ENCODE measurements at regions not wholly inside any gene's neighbourhood (a gene's known extent, or its start where the extent isn't known, plus 50 kb on each side); places are given as distances from the start of the nearest gene placed in this dataset.

- no peaks in the 10 kb centered on the region for H3K27me3 Mint-ChIP-seq
- H3K4me3 Mint-ChIP-seq: no peak overlapping the region
- H3K4me1 Mint-ChIP-seq: no peaks in the 10 kb centered on the region
- ATAC-seq (no peak), DNase-seq (no peak)
- H3K27ac Mint-ChIP-seq: no peak overlapping the region
- no peaks in the 10 kb centered on the region for H3K36me3 Mint-ChIP-seq (ENCODE audit: low read depth)
- H3K9me3 Mint-ChIP-seq: peaks cover 2% of the 10 kb centered on the region
Measured at GRCh38 chr5:3778945-3779344, 183.3 kb downstream of the IRX1 start.

GRCh38 chr5:3780278-3780677 is 184.6 kb downstream of the IRX1 start:
- Mint-ChIP-seq H3K4me3 (no peak overlapping the region), H3K27me3 (no peaks in the 10 kb centered on the region), H3K4me1 (no peaks in the 10 kb centered on the region), H3K27ac (no peak overlapping the region), H3K36me3 (ENCODE audit: low read depth) (no peaks in the 10 kb centered on the region), H3K9me3 (peaks cover 4% of the 10 kb centered on the region)
- no peak for DNase-seq
- ATAC-seq: no peak

- DNase-seq: no peak
- H3K27ac Mint-ChIP-seq: no peak overlapping the region
- no peaks in the 10 kb centered on the region for H3K27me3 Mint-ChIP-seq
- no peaks in the 10 kb centered on the region for H3K36me3 Mint-ChIP-seq (ENCODE audit: low read depth)
- peaks cover 4% of the 10 kb centered on the region for H3K9me3 Mint-ChIP-seq
- H3K4me1 Mint-ChIP-seq: no peaks in the 10 kb centered on the region
- ATAC-seq: no peak
- H3K4me3 Mint-ChIP-seq: no peak overlapping the region
Measured at GRCh38 chr5:3780907-3781306, 185.3 kb downstream of the IRX1 start.

- H3K27ac Mint-ChIP-seq: no peak overlapping the region
- DNase-seq (no peak), ATAC-seq (no peak)
- no peak overlapping the region for H3K4me3 Mint-ChIP-seq
- H3K4me1 Mint-ChIP-seq: no peaks in the 10 kb centered on the region
- peaks cover 2% of the 10 kb centered on the region for H3K27me3 Mint-ChIP-seq
- no peaks in the 10 kb centered on the region for H3K36me3 Mint-ChIP-seq (ENCODE audit: low read depth)
- peaks cover 4% of the 10 kb centered on the region for H3K9me3 Mint-ChIP-seq
Measured at GRCh38 chr5:3784854-3785253, 189.2 kb downstream of the IRX1 start.

GRCh38 chr5:3786165-3786564 is 190.5 kb downstream of the IRX1 start:
- ATAC-seq (no peak), DNase-seq (no peak)
- no peak overlapping the region for H3K27ac Mint-ChIP-seq
- no peaks in the 10 kb centered on the region for H3K4me1 Mint-ChIP-seq
- no peaks in the 10 kb centered on the region for H3K36me3 Mint-ChIP-seq (ENCODE audit: low read depth)
- peaks cover 4% of the 10 kb centered on the region for H3K27me3 Mint-ChIP-seq
- H3K9me3 Mint-ChIP-seq: peaks cover 4% of the 10 kb centered on the region
- H3K4me3 Mint-ChIP-seq: no peak overlapping the region

- peaks cover 4% of the 10 kb centered on the region for H3K27me3 Mint-ChIP-seq
- H3K4me3 Mint-ChIP-seq: no peak overlapping the region
- no peak overlapping the region for H3K27ac Mint-ChIP-seq
- H3K9me3 Mint-ChIP-seq: peaks cover 4% of the 10 kb centered on the region
- H3K4me1 Mint-ChIP-seq: no peaks in the 10 kb centered on the region
- H3K36me3 Mint-ChIP-seq (ENCODE audit: low read depth): no peaks in the 10 kb centered on the region
- ATAC-seq (no peak), DNase-seq (no peak)
Measured at GRCh38 chr5:3786891-3787430, 191.3 kb downstream of the IRX1 start.

DNA sequence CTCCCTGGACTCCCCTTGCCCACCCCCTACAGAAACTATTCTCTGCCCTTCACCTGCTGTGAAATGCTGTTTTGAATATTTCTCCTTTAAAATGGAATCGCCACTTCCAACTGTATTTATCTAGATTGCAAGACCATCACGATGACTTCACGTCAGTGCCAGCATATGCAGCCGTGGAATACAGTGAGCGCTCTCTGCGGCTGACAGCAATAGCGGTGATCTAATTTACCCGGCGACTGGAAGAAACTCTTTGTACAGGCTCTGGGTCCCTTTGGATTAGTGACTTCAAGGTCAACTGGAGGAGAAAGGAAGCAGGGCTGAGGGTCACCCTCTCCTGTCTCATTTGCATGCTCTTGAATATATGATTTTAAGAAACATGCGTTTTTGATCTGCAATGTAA is 192.0 kb downstream of the IRX1 start:
- Mint-ChIP-seq H3K27ac (no peak overlapping the region), H3K9me3 (peaks cover 4% of the 10 kb centered on the region), H3K4me3 (no peak overlapping the region), H3K4me1 (no peaks in the 10 kb centered on the region), H3K27me3 (peaks cover 4% of the 10 kb centered on the region), H3K36me3 (ENCODE audit: low read depth) (no peaks in the 10 kb centered on the region)
- DNase-seq (no peak), ATAC-seq (no peak)

DNA sequence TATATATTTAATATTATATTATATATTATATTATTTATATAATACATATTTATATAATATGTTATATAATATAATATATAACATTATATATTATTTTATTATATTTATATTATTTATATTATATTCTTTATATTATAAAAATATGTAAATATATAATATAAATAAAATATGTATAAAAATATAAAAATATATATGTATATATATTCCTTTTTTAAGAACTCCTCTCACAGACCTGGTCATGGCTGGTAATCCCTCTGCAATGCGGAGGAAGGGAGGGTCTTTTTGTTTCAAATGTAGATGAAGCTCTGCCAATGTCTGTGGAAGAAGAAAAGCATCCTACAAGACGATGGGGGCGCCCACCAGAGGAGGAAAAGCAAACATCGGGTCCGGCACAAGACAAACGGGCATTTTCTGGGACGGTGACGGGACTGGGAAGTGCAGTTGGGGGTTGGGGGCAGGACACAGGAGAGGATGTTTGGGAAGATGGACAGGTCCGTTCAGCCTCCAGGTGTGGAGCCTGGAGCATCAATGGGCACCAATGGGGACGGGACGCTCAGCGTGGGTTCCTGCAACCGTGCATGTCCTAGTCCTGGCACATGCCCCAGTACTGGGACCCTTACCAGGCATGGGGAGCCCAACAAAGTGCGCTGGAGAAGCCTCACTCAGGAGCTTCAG is 194.0 kb downstream of the IRX1 start:
- no peak overlapping the region for H3K27ac Mint-ChIP-seq
- DNase-seq (no peak), ATAC-seq (no peak)
- H3K4me1 Mint-ChIP-seq: no peaks in the 10 kb centered on the region
- no peaks in the 10 kb centered on the region for H3K36me3 Mint-ChIP-seq (ENCODE audit: low read depth)
- H3K27me3 Mint-ChIP-seq: peaks cover 4% of the 10 kb centered on the region
- peaks cover 7% of the 10 kb centered on the region for H3K9me3 Mint-ChIP-seq
- H3K4me3 Mint-ChIP-seq: no peak overlapping the region

GRCh38 chr5:3793162-3793561 is 197.5 kb downstream of the IRX1 start:
- peaks cover 4% of the 10 kb centered on the region for H3K27me3 Mint-ChIP-seq
- H3K4me1 Mint-ChIP-seq: no peaks in the 10 kb centered on the region
- no peak overlapping the region for H3K27ac Mint-ChIP-seq
- H3K9me3 Mint-ChIP-seq: peaks cover 10% of the 10 kb centered on the region
- ATAC-seq (no peak), DNase-seq (no peak)
- H3K36me3 Mint-ChIP-seq (ENCODE audit: low read depth): no peaks in the 10 kb centered on the region
- no peak overlapping the region for H3K4me3 Mint-ChIP-seq

DNA sequence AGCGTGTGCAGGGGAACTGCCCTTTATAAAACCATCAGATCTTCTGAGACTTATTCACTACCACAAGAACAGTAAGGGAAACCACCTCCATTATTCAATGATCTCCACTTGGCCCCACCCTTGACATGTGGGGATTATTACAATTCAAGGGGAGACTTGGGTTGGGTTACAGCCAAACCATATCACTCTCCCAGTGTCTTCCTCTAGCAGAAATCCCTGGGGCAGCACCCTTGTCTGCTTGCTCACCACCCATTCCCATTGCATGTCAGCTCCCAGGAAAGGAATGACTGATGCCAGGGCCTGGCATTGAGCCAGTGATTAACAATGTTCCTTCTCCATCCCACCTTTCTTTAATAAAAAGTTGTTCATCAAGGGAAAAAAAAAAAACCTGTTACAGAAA is 199.0 kb downstream of the IRX1 start:
- Mint-ChIP-seq H3K27me3 (peaks cover 2% of the 10 kb centered on the region), H3K4me1 (no peaks in the 10 kb centered on the region), H3K9me3 (peaks cover 10% of the 10 kb centered on the region), H3K4me3 (no peak overlapping the region), H3K36me3 (ENCODE audit: low read depth) (no peaks in the 10 kb centered on the region), H3K27ac (no peak overlapping the region)
- no peak for DNase-seq
- ATAC-seq: no peak

DNA sequence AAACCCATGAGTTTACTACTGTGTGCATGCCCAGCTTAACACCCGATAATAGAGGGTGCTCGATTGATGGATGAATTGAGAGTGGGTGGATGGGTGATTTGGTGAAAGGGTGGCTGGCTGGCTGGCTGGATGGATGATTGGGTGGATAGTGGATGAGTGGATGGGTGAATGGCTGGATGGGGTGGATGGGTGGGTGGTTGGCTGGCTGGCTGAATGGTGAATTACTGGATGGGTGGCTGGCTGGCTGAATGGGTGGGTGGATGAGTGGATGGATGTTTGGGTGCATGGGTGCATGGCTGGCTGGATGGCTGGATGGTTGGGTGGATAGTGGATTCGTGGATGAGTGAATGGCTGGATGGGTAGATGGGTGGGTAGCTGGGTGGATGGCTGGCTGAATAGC is 201.1 kb downstream of the IRX1 start:
- peaks cover 17% of the 10 kb centered on the region for H3K9me3 Mint-ChIP-seq
- H3K36me3 Mint-ChIP-seq (ENCODE audit: low read depth): no peaks in the 10 kb centered on the region
- H3K27ac Mint-ChIP-seq: no peak overlapping the region
- no peaks in the 10 kb centered on the region for H3K4me1 Mint-ChIP-seq
- DNase-seq (no peak), ATAC-seq (no peak)
- H3K4me3 Mint-ChIP-seq: no peak overlapping the region
- H3K27me3 Mint-ChIP-seq: no peaks in the 10 kb centered on the region

DNA sequence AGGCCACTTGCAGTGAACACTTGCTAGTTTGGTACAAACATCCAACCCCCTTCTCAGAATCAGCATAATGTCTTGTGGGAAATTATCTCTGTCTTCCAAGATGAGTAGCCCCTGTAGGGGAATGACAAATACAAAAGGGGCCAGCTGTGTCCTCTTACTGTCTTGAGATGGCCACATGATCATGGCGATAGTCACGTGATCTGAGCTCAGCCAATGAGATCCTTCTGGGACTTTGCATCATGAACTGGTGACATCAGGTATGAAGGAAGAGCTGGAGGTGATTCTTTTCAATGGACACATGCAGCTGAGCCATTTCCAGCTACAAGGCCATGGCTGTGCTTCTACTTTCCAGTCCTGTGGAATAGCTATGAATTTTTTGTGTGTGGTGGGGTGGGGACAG is 206.3 kb downstream of the IRX1 start:
- Mint-ChIP-seq H3K9me3 (peaks cover 10% of the 10 kb centered on the region), H3K27me3 (no peaks in the 10 kb centered on the region), H3K4me1 (no peaks in the 10 kb centered on the region), H3K27ac (no peak overlapping the region), H3K36me3 (ENCODE audit: low read depth) (no peaks in the 10 kb centered on the region), H3K4me3 (no peak overlapping the region)
- DNase-seq (no peak), ATAC-seq (no peak)

- Mint-ChIP-seq H3K27ac (no peak overlapping the region), H3K27me3 (no peaks in the 10 kb centered on the region), H3K4me1 (no peaks in the 10 kb centered on the region), H3K4me3 (no peak overlapping the region), H3K9me3 (peaks cover 7% of the 10 kb centered on the region), H3K36me3 (ENCODE audit: low read depth) (no peaks in the 10 kb centered on the region)
- DNase-seq (no peak), ATAC-seq (no peak)
Measured at GRCh38 chr5:3809455-3809854, 213.8 kb downstream of the IRX1 start.

GRCh38 chr5:3811116-3811515 is 215.5 kb downstream of the IRX1 start:
- Mint-ChIP-seq H3K4me3 (no peak overlapping the region), H3K4me1 (no peaks in the 10 kb centered on the region), H3K27ac (no peak overlapping the region), H3K9me3 (peaks cover 7% of the 10 kb centered on the region), H3K36me3 (ENCODE audit: low read depth) (no peaks in the 10 kb centered on the region), H3K27me3 (no peaks in the 10 kb centered on the region)
- no peak for DNase-seq
- ATAC-seq: no peak

- H3K27me3 Mint-ChIP-seq: no peaks in the 10 kb centered on the region
- H3K4me1 Mint-ChIP-seq: no peaks in the 10 kb centered on the region
- no peak for ATAC-seq
Measured at GRCh38 chr5:3818624-3819023, 223.0 kb downstream of the IRX1 start.

More at GRCh38 chr5:3818624-3819023, 223.0 kb downstream of the IRX1 start:
- H3K4me3 Mint-ChIP-seq: no peak overlapping the region
- DNase-seq: no peak
- no peaks in the 10 kb centered on the region for H3K9me3 Mint-ChIP-seq
- no peak overlapping the region for H3K27ac Mint-ChIP-seq
- H3K36me3 Mint-ChIP-seq (ENCODE audit: low read depth): no peaks in the 10 kb centered on the region

Measured in activated naive CD8-positive, alpha-beta T cell treated with anti-CD3 and anti-CD28 coated beads, Interleukin-2, amount 50 U/mL, for 24 hours (primary cell).